ENCODE measurements at regions not wholly inside any gene's neighbourhood (a gene's known extent, or its start where the extent isn't known, plus 50 kb on each side); places are given as distances from the start of the nearest gene placed in this dataset.

- H3K27ac Mint-ChIP-seq: no peak overlapping the region
Observed at GRCh38 chr17:77649717-77650211, 308.7 kb upstream of the TNRC6C start.

DNA sequence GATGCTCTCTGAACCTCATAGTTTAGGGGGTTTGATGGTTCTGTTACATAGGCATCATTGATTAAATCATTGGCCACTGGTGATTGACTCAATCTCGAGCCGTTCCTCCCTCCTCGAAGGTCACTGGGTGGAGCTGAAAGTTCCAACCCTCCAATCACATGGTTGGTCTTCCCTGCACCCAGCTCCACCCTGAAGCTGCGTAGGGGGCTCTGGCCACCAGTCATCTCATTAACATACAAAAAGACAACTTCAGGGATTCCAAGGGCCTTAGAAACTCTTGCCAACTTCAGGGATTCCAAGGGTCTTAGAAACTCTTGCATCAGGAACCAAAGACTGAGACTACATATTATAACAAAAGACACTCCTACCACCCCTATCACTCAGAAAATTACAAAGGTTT lies 306.5 kb upstream of the TNRC6C start:
- Mint-ChIP-seq H3K4me3 (no peak overlapping the region), H3K9me3 (ENCODE audit: low read depth) (no peaks in the 10 kb centered on the region), H3K4me1 (ENCODE audit: low read depth) (peaks cover 10% of the 10 kb centered on the region), H3K27ac (no peak overlapping the region), H3K27me3 (no peaks in the 10 kb centered on the region), H3K36me3 (no peaks in the 10 kb centered on the region)

More at GRCh38 chr17:77649717-77650211, 308.7 kb upstream of the TNRC6C start:
- Mint-ChIP-seq H3K36me3 (no peaks in the 10 kb centered on the region), H3K9me3 (ENCODE audit: low read depth) (no peaks in the 10 kb centered on the region), H3K4me1 (ENCODE audit: low read depth) (peaks cover 25% of the 10 kb centered on the region), H3K4me3 (no peak overlapping the region), H3K27me3 (no peaks in the 10 kb centered on the region)

- no peak overlapping the region for H3K27ac Mint-ChIP-seq
- no peaks in the 10 kb centered on the region for H3K27me3 Mint-ChIP-seq
- peaks cover 6% of the 10 kb centered on the region for H3K4me1 Mint-ChIP-seq (ENCODE audit: low read depth)
- H3K9me3 Mint-ChIP-seq (ENCODE audit: low read depth): no peaks in the 10 kb centered on the region
- H3K36me3 Mint-ChIP-seq: peaks cover 3% of the 10 kb centered on the region
- no peak overlapping the region for H3K4me3 Mint-ChIP-seq
Observed at GRCh38 chr17:77654296-77654695, 304.2 kb upstream of the TNRC6C start.

- peaks cover under 1% of the 10 kb centered on the region for H3K4me1 Mint-ChIP-seq (ENCODE audit: low read depth)
- H3K27ac Mint-ChIP-seq: no peak overlapping the region
- no peaks in the 10 kb centered on the region for H3K27me3 Mint-ChIP-seq
- no peak overlapping the region for H3K4me3 Mint-ChIP-seq
- H3K9me3 Mint-ChIP-seq (ENCODE audit: low read depth): no peaks in the 10 kb centered on the region
- peaks cover 3% of the 10 kb centered on the region for H3K36me3 Mint-ChIP-seq
Observed at GRCh38 chr17:77654850-77655249, 303.7 kb upstream of the TNRC6C start.

DNA sequence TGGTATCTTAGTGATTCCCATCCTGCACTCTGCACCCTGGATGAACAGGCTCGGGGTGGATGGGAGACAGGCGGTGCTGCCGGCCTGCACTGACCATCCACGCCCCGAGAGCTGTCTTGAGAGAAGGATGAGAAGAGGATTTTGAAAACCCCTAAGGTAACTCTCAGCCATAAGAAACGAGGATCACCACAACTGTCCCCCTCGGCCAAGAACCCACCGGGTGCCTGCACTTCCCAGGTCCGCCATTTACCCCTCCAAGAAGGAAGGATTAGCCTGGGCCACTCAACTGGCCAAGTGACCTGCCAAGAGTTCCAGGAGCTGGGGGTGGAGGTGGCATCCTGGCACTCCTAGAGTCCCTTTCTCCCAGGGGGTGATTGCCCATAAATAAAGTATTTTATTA lies 302.4 kb upstream of the TNRC6C start:
- no peak overlapping the region for H3K4me3 Mint-ChIP-seq
- H3K27ac Mint-ChIP-seq: no peak overlapping the region
- H3K9me3 Mint-ChIP-seq (ENCODE audit: low read depth): no peaks in the 10 kb centered on the region
- H3K27me3 Mint-ChIP-seq: no peaks in the 10 kb centered on the region
- no peaks in the 10 kb centered on the region for H3K4me1 Mint-ChIP-seq (ENCODE audit: low read depth)
- peaks cover 3% of the 10 kb centered on the region for H3K36me3 Mint-ChIP-seq

GRCh38 chr17:77657839-77658238 lies 300.7 kb upstream of the TNRC6C start:
- no peak overlapping the region for H3K27ac Mint-ChIP-seq
- H3K36me3 Mint-ChIP-seq: peaks cover 3% of the 10 kb centered on the region
- H3K27me3 Mint-ChIP-seq: no peaks in the 10 kb centered on the region
- H3K4me1 Mint-ChIP-seq (ENCODE audit: low read depth): no peaks in the 10 kb centered on the region
- no peak overlapping the region for H3K4me3 Mint-ChIP-seq
- H3K9me3 Mint-ChIP-seq (ENCODE audit: low read depth): no peaks in the 10 kb centered on the region

DNA sequence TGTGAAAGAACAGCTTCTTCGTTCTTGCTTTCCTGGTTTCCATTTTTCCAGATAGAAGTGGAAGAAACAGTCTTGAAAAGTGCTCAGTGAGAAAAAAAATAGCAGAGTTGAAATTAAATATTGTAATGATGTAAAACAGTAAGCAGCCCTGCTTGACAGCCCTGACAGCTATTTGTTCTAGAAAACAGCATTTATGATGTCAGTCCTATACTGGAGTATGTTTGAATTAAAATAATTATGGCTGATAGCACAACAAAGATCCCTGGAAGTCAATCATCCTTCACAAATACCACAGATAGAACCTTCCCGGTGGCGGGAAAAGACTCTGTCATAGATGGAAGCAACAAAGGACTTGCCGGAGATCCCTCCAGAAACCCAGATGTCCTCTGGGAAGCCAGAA lies 298.0 kb upstream of the TNRC6C start:
- Mint-ChIP-seq H3K4me3 (no peak overlapping the region), H3K36me3 (peaks cover 3% of the 10 kb centered on the region), H3K27me3 (no peaks in the 10 kb centered on the region), H3K4me1 (ENCODE audit: low read depth) (peaks cover 9% of the 10 kb centered on the region), H3K27ac (no peak overlapping the region), H3K9me3 (ENCODE audit: low read depth) (peaks cover 4% of the 10 kb centered on the region)

- Mint-ChIP-seq H3K27ac (no peak overlapping the region), H3K9me3 (ENCODE audit: low read depth) (peaks cover 8% of the 10 kb centered on the region), H3K27me3 (no peaks in the 10 kb centered on the region), H3K4me1 (ENCODE audit: low read depth) (peaks cover 31% of the 10 kb centered on the region), H3K4me3 (no peak overlapping the region), H3K36me3 (peaks cover 5% of the 10 kb centered on the region)
Observed at GRCh38 chr17:77662833-77663232, 295.7 kb upstream of the TNRC6C start.

- no peak overlapping the region for H3K27ac Mint-ChIP-seq
- no peak overlapping the region for H3K4me3 Mint-ChIP-seq
- H3K27me3 Mint-ChIP-seq: no peaks in the 10 kb centered on the region
- H3K4me1 Mint-ChIP-seq (ENCODE audit: low read depth): peaks cover 43% of the 10 kb centered on the region
- peaks cover 7% of the 10 kb centered on the region for H3K36me3 Mint-ChIP-seq
- H3K9me3 Mint-ChIP-seq (ENCODE audit: low read depth): peaks cover 15% of the 10 kb centered on the region
Observed at GRCh38 chr17:77664097-77664729, 294.3 kb upstream of the TNRC6C start.

DNA sequence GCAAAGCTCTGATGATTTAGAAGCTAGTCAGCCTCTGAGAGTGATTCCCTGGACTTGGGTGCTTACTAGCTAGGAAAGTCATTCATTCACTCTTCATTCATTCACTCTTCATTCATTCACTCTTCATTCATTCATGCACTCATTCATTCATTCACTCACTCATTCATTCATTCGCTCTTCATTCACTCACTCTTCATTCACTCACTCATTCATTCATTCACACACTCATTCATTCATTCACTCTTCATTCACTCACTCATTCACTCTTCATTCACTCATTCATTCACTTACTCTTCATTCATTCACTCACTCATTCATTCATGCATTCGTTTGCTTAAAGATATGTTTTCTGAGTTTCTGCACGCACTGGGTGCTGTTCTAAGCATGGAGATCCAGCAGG lies 292.7 kb upstream of the TNRC6C start:
- H3K4me1 Mint-ChIP-seq (ENCODE audit: low read depth): peaks cover 43% of the 10 kb centered on the region
- no peaks in the 10 kb centered on the region for H3K27me3 Mint-ChIP-seq
- peaks cover 15% of the 10 kb centered on the region for H3K9me3 Mint-ChIP-seq (ENCODE audit: low read depth)
- peak overlapping the region; percentile 95 for H3K27ac Mint-ChIP-seq
- H3K4me3 Mint-ChIP-seq: peak overlapping the region; percentile 84
- H3K36me3 Mint-ChIP-seq: peaks cover 7% of the 10 kb centered on the region

DNA sequence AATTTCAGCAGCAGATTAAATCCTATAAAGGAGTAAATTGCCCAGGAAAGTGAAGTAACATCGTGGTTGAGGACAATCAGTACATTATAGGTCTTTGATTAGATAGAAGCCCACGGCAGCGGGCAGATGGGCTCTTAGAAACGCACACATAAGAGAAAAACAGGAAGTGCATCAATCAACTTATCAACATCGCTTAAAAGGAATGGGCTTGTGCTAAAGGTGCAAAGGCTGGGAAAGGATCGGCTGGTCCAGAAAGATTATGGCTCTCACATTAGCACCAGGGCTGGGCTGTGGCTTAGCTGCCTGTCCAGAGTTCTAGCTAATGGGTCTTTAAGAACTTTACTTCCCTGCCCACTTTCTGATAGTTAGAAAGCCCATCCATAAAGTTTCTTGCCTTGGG lies 292.0 kb upstream of the TNRC6C start:
- Mint-ChIP-seq H3K27ac (peak overlapping the region; percentile 95), H3K4me1 (ENCODE audit: low read depth) (peaks cover 43% of the 10 kb centered on the region), H3K9me3 (ENCODE audit: low read depth) (peaks cover 15% of the 10 kb centered on the region), H3K4me3 (peak overlapping the region; percentile 84), H3K27me3 (no peaks in the 10 kb centered on the region), H3K36me3 (peaks cover 7% of the 10 kb centered on the region)

DNA sequence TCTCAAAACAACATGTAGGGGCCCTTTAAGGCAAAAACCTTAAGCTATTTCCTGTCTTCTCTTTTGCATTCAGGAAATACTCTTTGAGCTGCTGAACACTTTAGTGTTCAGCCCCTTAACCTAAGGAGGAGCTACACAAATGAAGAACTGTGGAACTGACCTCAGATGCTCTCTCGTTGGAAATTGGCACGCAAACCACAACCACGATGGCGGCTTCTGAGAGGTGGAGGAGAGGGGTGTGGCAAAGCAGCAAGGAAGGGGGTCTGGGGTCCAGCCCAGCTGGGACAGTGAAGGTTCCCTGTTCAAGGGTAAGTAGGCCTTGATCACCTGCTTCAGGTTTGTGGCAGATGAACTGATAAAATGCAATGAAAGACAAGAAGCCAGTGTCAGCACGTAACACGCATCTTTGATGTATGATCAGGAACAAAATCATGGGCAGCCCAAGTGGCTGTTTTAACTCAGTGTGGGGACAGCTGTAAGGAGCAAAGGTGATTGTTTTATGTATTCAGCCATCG lies 291.6 kb upstream of the TNRC6C start:
- H3K27me3 Mint-ChIP-seq: no peaks in the 10 kb centered on the region
- peak overlapping the region; percentile 95 for H3K27ac Mint-ChIP-seq
- H3K36me3 Mint-ChIP-seq: peaks cover 7% of the 10 kb centered on the region
- H3K9me3 Mint-ChIP-seq (ENCODE audit: low read depth): peaks cover 15% of the 10 kb centered on the region
- H3K4me1 Mint-ChIP-seq (ENCODE audit: low read depth): peaks cover 43% of the 10 kb centered on the region
- H3K4me3 Mint-ChIP-seq: peak overlapping the region; percentile 84

DNA sequence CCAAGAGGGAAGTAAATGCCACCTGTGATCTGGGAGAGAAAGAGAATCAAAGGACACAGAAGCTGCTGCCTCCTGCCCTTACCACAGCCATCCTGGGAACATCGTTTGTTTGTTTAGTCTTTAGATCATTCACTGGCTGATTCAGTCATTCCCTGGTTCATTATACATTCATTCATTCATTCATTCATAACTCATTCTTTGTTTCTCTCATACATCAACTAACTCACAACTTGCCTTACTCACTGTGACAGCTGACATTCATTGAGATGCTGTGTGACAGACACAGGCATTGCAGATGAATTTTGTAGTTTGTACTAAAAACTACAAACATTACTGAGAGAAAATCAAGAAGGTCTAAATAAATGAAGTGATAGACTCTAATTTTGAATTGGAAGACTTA lies 291.0 kb upstream of the TNRC6C start:
- no peaks in the 10 kb centered on the region for H3K27me3 Mint-ChIP-seq
- peak overlapping the region; percentile 95 for H3K27ac Mint-ChIP-seq
- peaks cover 43% of the 10 kb centered on the region for H3K4me1 Mint-ChIP-seq (ENCODE audit: low read depth)
- H3K9me3 Mint-ChIP-seq (ENCODE audit: low read depth): peaks cover 15% of the 10 kb centered on the region
- peaks cover 7% of the 10 kb centered on the region for H3K36me3 Mint-ChIP-seq
- H3K4me3 Mint-ChIP-seq: peak overlapping the region; percentile 84

GRCh38 chr17:77668518-77668917 lies 290.0 kb upstream of the TNRC6C start:
- Mint-ChIP-seq H3K36me3 (peaks cover 7% of the 10 kb centered on the region), H3K4me1 (ENCODE audit: low read depth) (peaks cover 43% of the 10 kb centered on the region), H3K27me3 (no peaks in the 10 kb centered on the region)

DNA sequence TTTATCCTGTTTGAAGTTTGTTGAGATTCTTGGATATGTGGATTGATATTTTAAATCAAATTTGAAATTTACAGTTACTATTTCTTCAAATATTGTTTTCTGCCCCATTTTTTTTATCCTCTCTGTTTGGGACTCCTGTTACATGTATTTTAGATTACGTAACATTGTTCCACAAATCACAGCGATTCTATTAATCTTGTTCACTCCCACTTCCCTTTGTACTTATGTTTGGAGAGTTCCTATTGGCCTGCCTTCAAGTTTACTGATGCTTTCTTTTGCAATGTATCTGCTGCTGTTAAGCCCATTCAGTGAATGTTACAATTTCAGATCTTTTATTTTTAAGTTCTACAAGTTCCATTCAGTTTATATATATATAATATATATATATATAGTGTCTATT lies 288.3 kb upstream of the TNRC6C start:
- Mint-ChIP-seq H3K27ac (peak overlapping the region; percentile 61), H3K36me3 (peaks cover 7% of the 10 kb centered on the region), H3K9me3 (ENCODE audit: low read depth) (peaks cover 13% of the 10 kb centered on the region), H3K4me1 (ENCODE audit: low read depth) (peaks cover 38% of the 10 kb centered on the region), H3K27me3 (no peaks in the 10 kb centered on the region), H3K4me3 (no peak overlapping the region)

More at GRCh38 chr17:77668518-77668917, 290.0 kb upstream of the TNRC6C start:
- Mint-ChIP-seq H3K4me3 (peak overlapping the region; percentile 50), H3K9me3 (ENCODE audit: low read depth) (peaks cover 15% of the 10 kb centered on the region), H3K27ac (peak overlapping the region; percentile 72)

DNA sequence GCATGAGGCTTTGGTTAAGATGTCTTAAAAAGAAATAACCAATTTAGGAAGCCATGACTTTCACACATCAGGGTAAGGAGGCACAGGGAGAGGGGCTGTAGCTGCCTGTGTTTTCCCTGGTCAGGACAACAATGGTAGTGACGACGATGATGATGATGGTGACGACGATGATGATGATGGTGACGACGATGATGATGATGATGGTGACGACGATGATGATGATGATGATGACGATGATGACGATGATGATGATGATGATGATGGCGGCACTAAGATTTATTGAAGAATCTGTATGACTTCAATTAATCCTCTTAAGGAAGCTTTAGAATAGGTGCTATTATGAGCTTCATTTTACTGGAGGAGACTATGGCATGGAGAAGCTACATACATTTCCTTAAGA lies 284.1 kb upstream of the TNRC6C start:
- Mint-ChIP-seq H3K27me3 (no peaks in the 10 kb centered on the region), H3K4me3 (no peak overlapping the region), H3K4me1 (ENCODE audit: low read depth) (no peaks in the 10 kb centered on the region), H3K27ac (no peak overlapping the region), H3K9me3 (ENCODE audit: low read depth) (no peaks in the 10 kb centered on the region), H3K36me3 (no peaks in the 10 kb centered on the region)
